H1 (cell line): ENCODE measurements at regions not wholly inside any gene's neighbourhood (a gene's known extent, or its start where the extent isn't known, plus 50 kb on each side); places are given as distances from the start of the nearest gene placed in this dataset.

Experiments used
- GTF2F1 ChIP-seq: IDR thresholded peaks from 2 replicates; pipeline ENCODE4 v1.6.1; 2012; ENCODE audit warnings: low read depth, low read length, improper control_type of control experiment, borderline replicate concordance
- RNF2 ChIP-seq: fragments of 200-900, 300-1000 bp; sonication (generic); IDR thresholded peaks from 2 replicates; pipeline ENCODE4 v1.7.1; 2016; ENCODE audit warnings: borderline replicate concordance, low read depth, mild to moderate bottlenecking, antibody characterized with exemption, low read length; ENCODE audit not compliant: poor library complexity, severe bottlenecking; ENCODE audit errors: missing control alignments

- TF ChIP-seq RNF2 (no peak), GTF2F1 (no peak)
Measured at GRCh38 chr12:38477340-38478090, 160.9 kb downstream of the ALG10B start (continued).
